ENCODE measurements at regions not wholly inside any gene's neighbourhood (a gene's known extent, or its start where the extent isn't known, plus 50 kb on each side); places are given as distances from the start of the nearest gene placed in this dataset.

DNA sequence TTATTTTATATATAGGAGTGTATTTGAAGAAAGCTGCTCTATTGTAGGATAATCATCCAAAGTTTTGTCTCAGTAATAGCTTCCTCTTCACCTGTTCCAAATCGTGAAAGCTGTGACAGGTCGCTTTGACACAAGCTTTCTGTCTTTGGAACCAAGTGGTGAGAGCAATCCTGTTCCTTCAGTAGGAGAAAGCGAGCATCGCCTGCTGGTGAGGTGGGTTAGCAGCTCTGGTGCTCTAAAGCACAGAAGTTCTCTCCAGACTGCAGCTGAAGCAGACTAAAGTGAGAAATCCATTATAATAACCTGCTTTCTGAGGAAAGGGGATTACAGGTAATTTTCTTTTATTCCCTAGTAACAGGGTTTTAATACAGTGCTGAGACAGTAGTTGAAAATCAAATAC, 803.8 kb downstream of the ADGRL2 start:
- DNase-seq (ENCODE audit: low read depth) = no peak
- no peak for TF ChIP-seq CTCF (conservative IDR thresholded peaks at IDR 0.05; ENCODE audit: low read depth, low read length)
- H3K4me3 ChIP-seq (ENCODE audit: low read depth, low read length) = no peak overlapping the region

- no peak overlapping the region for H3K4me3 ChIP-seq (ENCODE audit: low read depth, low read length)
- no peak for DNase-seq (ENCODE audit: low read depth)
- TF ChIP-seq CTCF (conservative IDR thresholded peaks at IDR 0.05; ENCODE audit: low read depth, low read length) = no peak
Measured at GRCh38 chr1:82600314-82600713, 799.6 kb downstream of the ADGRL2 start.

GRCh38 chr1:82598812-82599211, 798.1 kb downstream of the ADGRL2 start:
- H3K4me3 ChIP-seq (ENCODE audit: low read depth, low read length) = no peak overlapping the region
- no peak for DNase-seq (ENCODE audit: low read depth)
- no peak for TF ChIP-seq CTCF (conservative IDR thresholded peaks at IDR 0.05; ENCODE audit: low read depth, low read length)

DNA sequence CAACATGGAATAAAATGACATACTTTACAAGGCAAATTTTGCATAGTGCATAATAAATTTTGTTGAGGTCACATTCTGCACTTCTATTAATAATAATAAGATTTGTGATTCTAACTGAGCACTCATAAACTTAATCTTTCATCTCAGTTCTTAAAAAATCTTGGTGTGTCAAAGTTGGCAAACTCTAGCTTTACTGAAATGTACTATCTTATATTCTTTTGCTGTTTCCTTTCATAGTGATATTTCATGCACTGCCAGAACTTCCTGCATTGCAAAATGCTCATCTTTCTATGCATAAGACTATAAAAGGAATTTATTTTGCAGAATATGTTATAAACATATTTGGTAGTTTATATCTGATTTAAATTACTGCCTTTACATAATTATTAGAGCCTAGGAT, 797.6 kb downstream of the ADGRL2 start:
- no peak for TF ChIP-seq CTCF (conservative IDR thresholded peaks at IDR 0.05; ENCODE audit: low read depth, low read length)
- no peak overlapping the region for H3K4me3 ChIP-seq (ENCODE audit: low read depth, low read length)

GRCh38 chr1:82597649-82598048, 796.9 kb downstream of the ADGRL2 start:
- no peak overlapping the region for H3K4me3 ChIP-seq (ENCODE audit: low read depth, low read length)
- no peak for TF ChIP-seq CTCF (conservative IDR thresholded peaks at IDR 0.05; ENCODE audit: low read depth, low read length)
- DNase-seq (ENCODE audit: low read depth) = peak; percentile 14

More for the DNA sequence above, 797.6 kb downstream of the ADGRL2 start:
- DNase-seq (ENCODE audit: low read depth) = no peak

- no peak overlapping the region for H3K4me3 ChIP-seq (ENCODE audit: low read depth, low read length)
- no peak for TF ChIP-seq CTCF (conservative IDR thresholded peaks at IDR 0.05; ENCODE audit: low read depth, low read length)
- DNase-seq (ENCODE audit: low read depth) = no peak
Measured at GRCh38 chr1:82597141-82597540, 796.4 kb downstream of the ADGRL2 start.

GRCh38 chr1:82593561-82593960, 792.8 kb downstream of the ADGRL2 start:
- TF ChIP-seq CTCF (conservative IDR thresholded peaks at IDR 0.05; ENCODE audit: low read depth, low read length) = no peak
- no peak for DNase-seq (ENCODE audit: low read depth)
- H3K4me3 ChIP-seq (ENCODE audit: low read depth, low read length) = no peak overlapping the region
